H9 (cell line): ENCODE measurements at regions not wholly inside any gene's neighbourhood (a gene's known extent, or its start where the extent isn't known, plus 50 kb on each side); places are given as distances from the start of the nearest gene placed in this dataset.

ENCODE experiments used
- DNase-seq: peaks from one replicate; pipeline ENCODE4 v3.0.0-alpha.2; 2017
- H2AFZ ChIP-seq: one replicate; pipeline ENCODE4 v1.6.1; 2013; ENCODE audit warnings: mild to moderate bottlenecking, low read length, control low read depth, moderate library complexity
- H2AK5ac ChIP-seq: 2 replicates; pipeline ENCODE4 v1.6.1; 2013; ENCODE audit warnings: low read length, control low read depth, mixed read lengths; ENCODE audit not compliant: insufficient read length
- H2BK120ac ChIP-seq: one replicate; pipeline ENCODE4 v1.6.1; 2013; ENCODE audit warnings: low read depth, mild to moderate bottlenecking, low read length, control low read depth, inconsistent platforms; ENCODE audit not compliant: poor library complexity, severe bottlenecking
- H2BK12ac ChIP-seq: 2 replicates; pipeline ENCODE4 v1.6.1; 2013; ENCODE audit warnings: low read length, control low read depth, mixed read lengths, low read depth; ENCODE audit not compliant: insufficient read length
- H2BK15ac ChIP-seq: 2 replicates; pipeline ENCODE4 v1.6.1; 2013; ENCODE audit warnings: low read depth, low read length, control low read depth
- H2BK20ac ChIP-seq: one replicate; pipeline ENCODE4 v1.6.1; 2013; ENCODE audit warnings: low read depth, mild to moderate bottlenecking, low read length, control low read depth, inconsistent platforms; ENCODE audit not compliant: poor library complexity, severe bottlenecking
- H2BK5ac ChIP-seq: 2 replicates; pipeline ENCODE4 v1.6.1; 2013; ENCODE audit warnings: low read length, control low read depth, mixed read lengths; ENCODE audit not compliant: insufficient read length
- H3K14ac ChIP-seq: 2 replicates; pipeline ENCODE4 v1.6.1; 2013; ENCODE audit warnings: low read length, control low read depth; ENCODE audit not compliant: insufficient read depth
- H3K18ac ChIP-seq: 2 replicates; pipeline ENCODE4 v1.6.1; 2013; ENCODE audit warnings: low read depth, mild to moderate bottlenecking, mixed read lengths, low read length, control low read depth; ENCODE audit not compliant: insufficient read length
- H3K23ac ChIP-seq: 2 replicates; pipeline ENCODE4 v1.6.1; 2013; ENCODE audit warnings: low read length, control low read depth, mixed read lengths, low read depth; ENCODE audit not compliant: insufficient read length
- H3K23me2 ChIP-seq: 2 replicates; pipeline ENCODE4 v1.6.1; 2013; ENCODE audit warnings: low read depth, mild to moderate bottlenecking, mixed read lengths, low read length, control low read depth; ENCODE audit not compliant: insufficient read length, poor library complexity, severe bottlenecking
- H3K27ac ChIP-seq: 2 replicates; pipeline ENCODE4 v1.5.1; 2013; ENCODE audit warnings: low read length, control low read depth, mixed read lengths, low read depth; ENCODE audit not compliant: insufficient read length
- H3K27me3 ChIP-seq: 2 replicates; pipeline ENCODE4 v1.6.1; 2013; ENCODE audit warnings: low read length, control low read depth, inconsistent platforms; ENCODE audit not compliant: insufficient read depth
- H3K4ac ChIP-seq: 2 replicates; pipeline ENCODE4 v1.6.1; 2013; ENCODE audit warnings: low read depth, mild to moderate bottlenecking, control low read depth, inconsistent platforms, low read length, moderate library complexity
- H3K4me1 ChIP-seq: 2 replicates; pipeline ENCODE4 v1.6.1; 2013; ENCODE audit warnings: low read length, control low read depth, inconsistent platforms; ENCODE audit not compliant: insufficient read depth
- H3K4me2 ChIP-seq: 2 replicates; pipeline ENCODE4 v1.6.1; 2013; ENCODE audit warnings: low read length, control low read depth, mixed read lengths; ENCODE audit not compliant: insufficient read length, insufficient read depth
- H3K56ac ChIP-seq: 2 replicates; pipeline ENCODE4 v1.6.1; 2013; ENCODE audit warnings: low read depth, mild to moderate bottlenecking, mixed read lengths, low read length, control low read depth; ENCODE audit not compliant: insufficient read length
- H3K79me1 ChIP-seq: 2 replicates; pipeline ENCODE4 v1.6.1; 2013; ENCODE audit warnings: low read depth, mild to moderate bottlenecking, moderate library complexity, low read length, control low read depth, inconsistent platforms; ENCODE audit not compliant: insufficient read depth, poor library complexity, severe bottlenecking
- H3K79me2 ChIP-seq: 2 replicates; pipeline ENCODE4 v1.6.1; 2013; ENCODE audit warnings: low read length, control low read depth, inconsistent platforms; ENCODE audit not compliant: insufficient read depth
- H3K9ac ChIP-seq: 2 replicates; pipeline ENCODE4 v1.6.1; 2013; ENCODE audit warnings: low read length, control low read depth, mixed read lengths; ENCODE audit not compliant: insufficient read length; ENCODE audit errors: extremely low read depth
- H3K9me3 ChIP-seq: one replicate; pipeline ENCODE4 v1.6.1; 2013; ENCODE audit warnings: low read depth, low read length, inconsistent platforms; ENCODE audit not compliant: control insufficient read depth
- H3T11ph ChIP-seq: one replicate; pipeline ENCODE4 v1.6.1; 2013; ENCODE audit warnings: mild to moderate bottlenecking, low read length, control low read depth, inconsistent platforms
- H4K20me1 ChIP-seq: one replicate; pipeline ENCODE4 v1.6.1; 2013; ENCODE audit not compliant: control insufficient read depth, insufficient read length, insufficient read depth
- H4K5ac ChIP-seq: 2 replicates; pipeline ENCODE4 v1.6.1; 2013; ENCODE audit warnings: low read depth, mild to moderate bottlenecking, mixed read lengths, low read length, control low read depth; ENCODE audit not compliant: insufficient read length
- H4K8ac ChIP-seq: replicated peaks from 2 replicates; pipeline ENCODE4 v1.6.1; 2013; ENCODE audit warnings: low read length, control low read depth, mixed read lengths, low read depth; ENCODE audit not compliant: insufficient read length
- H4K91ac ChIP-seq: 2 replicates; pipeline ENCODE4 v1.6.1; 2013; ENCODE audit warnings: low read depth, mild to moderate bottlenecking, moderate library complexity, mixed read lengths, low read length, control low read depth; ENCODE audit not compliant: insufficient read length
- H3K27ac Mint-ChIP-seq, 3 experiments: 2 replicates in 2 of 3; 3 replicates in 1 of 3; pipeline ENCODE4 v1.8.0; 2020 to 2021; ENCODE audit warnings: mixed read lengths in 3 of 3, mild to moderate bottlenecking in 1 of 3, moderate library complexity in 1 of 3
- H3K27me3 Mint-ChIP-seq: 2 replicates; pipeline ENCODE4 v1.8.0; 2021; ENCODE audit warnings: low read depth, mild to moderate bottlenecking, moderate library complexity, mixed read lengths
- H3K36me3 Mint-ChIP-seq, 3 experiments: 2 replicates in 2 of 3; 3 replicates in 1 of 3; pipeline ENCODE4 v1.8.0; 2020 to 2021; ENCODE audit warnings: low read depth in 3 of 3, mixed read lengths in 3 of 3; ENCODE audit not compliant: insufficient read depth in 1 of 3
- H3K4me1 Mint-ChIP-seq, 2 experiments: 2 replicates each; pipeline ENCODE4 v1.8.0; 2020; ENCODE audit warnings: mixed read lengths in 2 of 2
- H3K4me3 Mint-ChIP-seq, 2 experiments: 2 replicates in 1 of 2; 3 replicates in 1 of 2; pipeline ENCODE4 v1.8.0; 2020 to 2021; ENCODE audit warnings: mild to moderate bottlenecking in 2 of 2, mixed read lengths in 2 of 2, moderate library complexity in 1 of 2
- H3K9me3 Mint-ChIP-seq, 2 experiments: 2 replicates in 1 of 2; 3 replicates in 1 of 2; pipeline ENCODE4 v1.8.0; 2020; ENCODE audit warnings: mild to moderate bottlenecking in 2 of 2, mixed read lengths in 2 of 2, moderate library complexity in 1 of 2
- WGBS: extraction: QIAGEN DNeasy Blood & Tissue Kit; methylation state at CpG from one replicate; pipeline ENCODE4 v1.1.7; 2013; ENCODE audit warnings: missing lambda C conversion rate, low lambda C conversion rate, mixed read lengths; ENCODE audit not compliant: insufficient read length; ENCODE audit errors: extremely low coverage; 5-methylcytosine and 5-hydroxymethylcytosine counted together
- TF ChIP-seq, protein P1 (sequence below): fragments of 200-600 bp; sonication (generic); conservative IDR thresholded peaks from 3 replicates; pipeline ENCODE4 v1.8.0; 2021; ENCODE audit warnings: antibody characterized with exemption, mild to moderate bottlenecking

- no peaks in the 10 kb centered on the region for H3K9me3 ChIP-seq
- no peak overlapping the region for H4K8ac ChIP-seq
- H3K27me3 ChIP-seq = no peaks in the 10 kb centered on the region
- no peak overlapping the region for H2BK15ac ChIP-seq
- H3K4me2 ChIP-seq = no peak overlapping the region
- no peak overlapping the region for H3T11ph ChIP-seq
- H3K9ac ChIP-seq = no peak overlapping the region
- H3K27ac Mint-ChIP-seq = no peak overlapping the region
- no peaks in the 10 kb centered on the region for H3K4me1 ChIP-seq
- H2BK20ac ChIP-seq = no peak overlapping the region
- no peak overlapping the region for H3K56ac ChIP-seq
- H3K23ac ChIP-seq = no peak overlapping the region
- H3K79me1 ChIP-seq = no peaks in the 10 kb centered on the region
- no peak overlapping the region for H3K14ac ChIP-seq
- no peak overlapping the region for H3K4me3 Mint-ChIP-seq
- H3K27ac ChIP-seq = no peak overlapping the region
- H3K4me1 Mint-ChIP-seq = no peaks in the 10 kb centered on the region
- no peak overlapping the region for H2BK5ac ChIP-seq
- no peak overlapping the region for H3K4ac ChIP-seq
- no peaks in the 10 kb centered on the region for H3K79me2 ChIP-seq
- no peaks in the 10 kb centered on the region for H4K20me1 ChIP-seq
- H2BK120ac ChIP-seq = no peak overlapping the region
- H3K27me3 Mint-ChIP-seq = no peaks in the 10 kb centered on the region
- DNase-seq = no peak
- no peak overlapping the region for H2BK12ac ChIP-seq
- no peaks in the 10 kb centered on the region for H3K36me3 Mint-ChIP-seq
- TF ChIP-seq, protein P1, sequence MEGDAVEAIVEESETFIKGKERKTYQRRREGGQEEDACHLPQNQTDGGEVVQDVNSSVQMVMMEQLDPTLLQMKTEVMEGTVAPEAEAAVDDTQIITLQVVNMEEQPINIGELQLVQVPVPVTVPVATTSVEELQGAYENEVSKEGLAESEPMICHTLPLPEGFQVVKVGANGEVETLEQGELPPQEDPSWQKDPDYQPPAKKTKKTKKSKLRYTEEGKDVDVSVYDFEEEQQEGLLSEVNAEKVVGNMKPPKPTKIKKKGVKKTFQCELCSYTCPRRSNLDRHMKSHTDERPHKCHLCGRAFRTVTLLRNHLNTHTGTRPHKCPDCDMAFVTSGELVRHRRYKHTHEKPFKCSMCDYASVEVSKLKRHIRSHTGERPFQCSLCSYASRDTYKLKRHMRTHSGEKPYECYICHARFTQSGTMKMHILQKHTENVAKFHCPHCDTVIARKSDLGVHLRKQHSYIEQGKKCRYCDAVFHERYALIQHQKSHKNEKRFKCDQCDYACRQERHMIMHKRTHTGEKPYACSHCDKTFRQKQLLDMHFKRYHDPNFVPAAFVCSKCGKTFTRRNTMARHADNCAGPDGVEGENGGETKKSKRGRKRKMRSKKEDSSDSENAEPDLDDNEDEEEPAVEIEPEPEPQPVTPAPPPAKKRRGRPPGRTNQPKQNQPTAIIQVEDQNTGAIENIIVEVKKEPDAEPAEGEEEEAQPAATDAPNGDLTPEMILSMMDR = no peak
- no peak overlapping the region for H4K5ac ChIP-seq
- no peak overlapping the region for H3K18ac ChIP-seq
- no peaks in the 10 kb centered on the region for H3K9me3 Mint-ChIP-seq
- H4K91ac ChIP-seq = no peak overlapping the region
- no peak overlapping the region for H2AFZ ChIP-seq
- no peak overlapping the region for H2AK5ac ChIP-seq
- H3K23me2 ChIP-seq = no peaks in the 10 kb centered on the region
- WGBS = no CpG with 5 or more reads among the region's 3 CpGs
Measured at GRCh38 chr13:73230716-73231115, 171.9 kb downstream of the KLF5 start.
